NCI-H748 (cell line): ENCODE measurements at regions not wholly inside any gene's neighbourhood (a gene's known extent, or its start where the extent isn't known, plus 50 kb on each side); places are given as distances from the start of the nearest gene placed in this dataset.
"Not testable (repeated sequence)": the region's sequence is repeated elsewhere in the genome, so short reads cannot be mapped to it uniquely, and the experiment has no call there.

Experiments used
- DNase-seq: peaks from one replicate; lab custom pipeline; 2025; ENCODE audit not compliant: unreplicated experiment; lab: John Stamatoyannopoulos, UW

- no peak for DNase-seq
These were observed 476.2 kb downstream of the PPARGC1A start for GRCh38 chr4:23413631-23414030.

GRCh38 chr4:23412701-23413100, 477.1 kb downstream of the PPARGC1A start:
- no peak for DNase-seq

GRCh38 chr4:23408913-23409312, 480.9 kb downstream of the PPARGC1A start:
- DNase-seq, result not testable (repeated sequence)

GRCh38 chr4:23401572-23401971, 488.3 kb downstream of the PPARGC1A start:
- DNase-seq, result no peak

GRCh38 chr4:23392860-23393458, 496.9 kb downstream of the PPARGC1A start:
- DNase-seq, result no peak

GRCh38 chr4:23390246-23390645, 499.6 kb downstream of the PPARGC1A start:
- no peak for DNase-seq

- no peak for DNase-seq
These were observed 501.0 kb downstream of the PPARGC1A start for GRCh38 chr4:23388699-23389395.

- no peak for DNase-seq
These were observed 501.6 kb downstream of the PPARGC1A start for GRCh38 chr4:23388255-23388654.

- no peak for DNase-seq
These were observed 505.1 kb downstream of the PPARGC1A start for GRCh38 chr4:23384741-23385140.

GRCh38 chr4:23382879-23383278, 507.0 kb downstream of the PPARGC1A start:
- no peak for DNase-seq

GRCh38 chr4:23374259-23374658, 515.6 kb downstream of the PPARGC1A start:
- no peak for DNase-seq

- DNase-seq, result no peak
These were observed 516.6 kb downstream of the PPARGC1A start for GRCh38 chr4:23373261-23373660.

GRCh38 chr4:23371533-23371932, 518.3 kb downstream of the PPARGC1A start:
- DNase-seq, result no peak

- no peak for DNase-seq
These were observed 520.5 kb downstream of the PPARGC1A start for GRCh38 chr4:23369331-23369730.

GRCh38 chr4:23368081-23368697, 521.7 kb downstream of the PPARGC1A start:
- DNase-seq, result peak; percentile 47

- no peak for DNase-seq
These were observed 523.3 kb downstream of the PPARGC1A start for GRCh38 chr4:23366557-23366906.

GRCh38 chr4:23365871-23366556, 523.8 kb downstream of the PPARGC1A start:
- no peak for DNase-seq

GRCh38 chr4:23365086-23365485, 524.8 kb downstream of the PPARGC1A start:
- DNase-seq, result no peak

- DNase-seq, result no peak
These were observed 525.7 kb downstream of the PPARGC1A start for GRCh38 chr4:23364167-23364566.

GRCh38 chr4:23361453-23361852, 528.4 kb downstream of the PPARGC1A start:
- no peak for DNase-seq

- DNase-seq, result no peak
These were observed 529.1 kb downstream of the PPARGC1A start for GRCh38 chr4:23360718-23361117.

- no peak for DNase-seq
These were observed 534.6 kb downstream of the PPARGC1A start for GRCh38 chr4:23355258-23355657.
